ENCODE measurements at regions not wholly inside any gene's neighbourhood (a gene's known extent, or its start where the extent isn't known, plus 50 kb on each side); places are given as distances from the start of the nearest gene placed in this dataset.
A peak's percentile ranks its signal among the peaks of the same experiment; 100 is the strongest.

GRCh38 chr4:60019180-60019579, 1180.9 kb upstream of the ADGRL3 start:
- DNase-seq (ENCODE audit: low spot score): no peak

- DNase-seq (ENCODE audit: low spot score): no peak
Measured at GRCh38 chr4:60019946-60020345, 1180.2 kb upstream of the ADGRL3 start.

DNA sequence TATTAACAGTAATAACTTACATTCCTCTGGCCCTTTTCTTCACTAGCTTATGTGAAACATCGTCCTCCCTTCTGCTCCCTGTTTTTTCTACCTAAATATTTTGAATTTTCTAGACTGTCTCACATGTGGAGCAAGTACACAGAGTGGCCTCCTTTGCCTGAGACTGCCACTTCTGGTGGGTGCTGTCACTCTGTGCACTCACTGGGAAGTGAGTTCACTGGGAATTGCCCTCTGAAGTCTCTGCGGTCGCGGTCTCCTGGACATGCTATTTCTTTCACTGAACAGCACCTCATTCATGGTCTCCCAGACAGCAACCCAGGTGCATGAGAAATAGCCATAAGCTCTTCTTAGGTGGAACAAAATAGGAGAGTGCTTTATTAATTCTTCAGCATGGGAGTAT, 1179.7 kb upstream of the ADGRL3 start:
- DNase-seq (ENCODE audit: low spot score): no peak

- no peak for DNase-seq (ENCODE audit: low spot score)
Measured at GRCh38 chr4:60033826-60034225, 1166.3 kb upstream of the ADGRL3 start.

DNA sequence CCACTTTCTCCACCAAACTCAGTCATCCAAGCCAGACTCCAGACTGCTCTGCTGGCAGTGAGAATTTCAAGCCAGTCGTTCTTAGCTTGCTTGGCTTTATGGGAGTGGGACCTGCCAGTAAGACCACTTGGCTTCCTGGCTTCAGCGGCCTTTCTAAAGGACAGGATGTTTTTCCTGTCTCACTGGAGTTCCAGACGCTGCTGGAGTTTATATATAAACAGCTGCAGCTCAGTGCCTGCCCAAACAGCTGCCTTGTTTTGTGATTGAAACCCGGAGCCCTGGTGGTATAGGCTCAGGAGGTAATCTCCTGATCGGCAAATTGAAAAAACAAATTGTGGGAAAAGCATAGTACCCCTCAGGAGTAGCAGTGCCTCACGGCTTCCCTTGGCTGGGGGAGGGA, 1165.8 kb upstream of the ADGRL3 start:
- DNase-seq (ENCODE audit: low spot score): no peak

DNA sequence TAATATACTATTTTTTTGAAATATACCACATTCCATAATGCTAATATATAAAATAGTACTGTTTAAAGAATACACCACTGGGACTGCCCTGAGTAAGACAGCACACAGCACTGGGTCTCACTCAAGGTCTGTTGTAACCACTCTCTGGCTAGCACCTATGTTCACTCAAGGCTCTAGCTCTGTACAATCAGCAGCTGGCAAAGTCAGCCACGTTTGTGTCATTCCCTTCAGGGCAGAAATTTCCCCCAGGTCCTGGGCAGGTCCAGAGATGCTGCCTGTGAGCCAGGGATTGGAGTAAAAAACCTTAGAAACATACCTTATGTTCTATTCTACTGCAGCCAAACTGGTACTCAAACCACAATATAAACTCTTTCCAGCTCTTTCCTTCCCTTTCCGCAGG, 1160.2 kb upstream of the ADGRL3 start:
- DNase-seq (ENCODE audit: low spot score): no peak

GRCh38 chr4:60042231-60042652, 1157.9 kb upstream of the ADGRL3 start:
- no peak for DNase-seq (ENCODE audit: low spot score)

DNA sequence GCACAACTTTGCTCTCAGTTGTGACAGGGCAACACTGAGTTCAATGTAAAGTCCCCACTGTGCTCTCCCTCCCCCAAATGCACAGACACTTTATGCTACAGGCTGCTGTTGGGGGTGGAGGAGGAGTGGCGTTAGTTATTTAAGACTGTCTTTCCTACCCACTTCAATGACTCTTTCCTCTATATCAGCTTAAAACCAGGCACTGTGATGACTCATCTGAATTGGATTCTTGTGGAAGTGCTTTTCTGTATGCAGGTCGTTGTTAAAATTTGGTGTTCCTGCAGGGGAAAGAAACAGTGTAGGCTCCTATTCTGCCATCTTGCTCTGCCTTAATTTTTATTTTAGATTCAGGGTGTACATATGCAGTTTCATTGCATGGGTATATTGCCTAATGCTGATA, 1157.2 kb upstream of the ADGRL3 start:
- no peak for DNase-seq (ENCODE audit: low spot score)

GRCh38 chr4:60078984-60079383, 1121.1 kb upstream of the ADGRL3 start:
- no peak for DNase-seq (ENCODE audit: low spot score)

GRCh38 chr4:60081839-60082238, 1118.3 kb upstream of the ADGRL3 start:
- no peak for DNase-seq (ENCODE audit: low spot score)

DNA sequence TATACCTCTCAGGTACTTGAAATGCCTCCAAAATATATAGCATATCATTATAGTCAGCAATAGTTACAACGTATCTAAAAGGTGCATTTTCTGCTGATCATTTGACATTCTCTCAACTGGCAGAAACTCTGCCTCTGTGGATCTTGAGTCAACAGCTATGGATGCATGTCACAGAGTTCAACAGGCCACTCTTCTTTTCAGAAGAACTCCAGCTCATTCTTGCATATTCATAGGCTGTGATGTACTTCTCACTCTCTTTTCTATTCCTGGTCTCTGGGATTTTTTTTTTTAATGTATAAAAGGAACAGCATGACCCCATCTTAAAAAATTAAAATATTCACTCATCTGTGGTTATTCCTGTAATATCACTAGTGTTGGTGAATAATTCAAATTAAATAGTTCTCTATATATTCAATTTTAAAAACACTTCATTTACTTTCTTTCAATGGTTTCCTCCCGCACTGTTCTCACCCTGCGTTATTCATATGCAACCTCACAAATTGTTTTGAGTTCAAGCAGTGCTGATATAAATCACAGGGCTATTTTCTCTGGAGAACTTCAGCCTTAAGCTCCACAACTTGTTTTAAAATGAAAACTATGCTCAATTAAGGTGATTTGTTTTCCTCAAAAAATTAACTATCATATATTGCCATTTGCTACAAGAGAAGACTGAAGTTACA, 1111.2 kb upstream of the ADGRL3 start:
- DNase-seq (ENCODE audit: low spot score): no peak

GRCh38 chr4:60089546-60090273, 1110.4 kb upstream of the ADGRL3 start:
- no peak for DNase-seq (ENCODE audit: low spot score)

- DNase-seq (ENCODE audit: low spot score): no peak
Measured at GRCh38 chr4:60096676-60097075, 1103.5 kb upstream of the ADGRL3 start.

- no peak for DNase-seq (ENCODE audit: low spot score)
Measured at GRCh38 chr4:60116592-60116991, 1083.5 kb upstream of the ADGRL3 start.

DNA sequence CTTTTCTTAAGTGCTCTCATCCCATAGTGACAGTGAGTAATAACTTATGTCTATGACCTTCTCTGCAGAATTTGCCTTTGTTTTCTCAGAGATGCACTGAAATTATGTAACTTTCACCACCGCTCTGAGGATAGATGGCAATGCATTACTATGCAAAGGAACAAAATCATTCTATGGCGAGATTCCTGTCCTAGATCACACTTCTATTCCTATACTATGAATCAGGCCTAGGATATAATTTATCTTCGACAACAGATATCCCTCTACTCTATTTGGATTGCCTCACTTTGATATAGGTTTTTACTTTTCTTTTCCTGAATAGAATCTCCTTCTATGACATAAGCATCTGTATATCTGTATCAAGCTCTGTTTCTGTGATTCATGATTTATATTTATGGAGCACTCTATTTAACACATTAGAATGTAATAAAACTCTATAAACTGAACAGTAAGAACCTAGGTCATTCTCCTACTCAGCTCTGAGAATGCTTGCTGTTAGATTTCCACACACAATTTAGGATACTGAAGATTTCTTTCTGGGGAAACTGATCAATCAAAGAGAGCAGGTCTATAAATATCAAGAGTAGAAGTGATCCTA, 1082.3 kb upstream of the ADGRL3 start:
- no peak for DNase-seq (ENCODE audit: low spot score)

- no peak for DNase-seq (ENCODE audit: low spot score)
Measured at GRCh38 chr4:60122820-60123219, 1077.3 kb upstream of the ADGRL3 start.

DNA sequence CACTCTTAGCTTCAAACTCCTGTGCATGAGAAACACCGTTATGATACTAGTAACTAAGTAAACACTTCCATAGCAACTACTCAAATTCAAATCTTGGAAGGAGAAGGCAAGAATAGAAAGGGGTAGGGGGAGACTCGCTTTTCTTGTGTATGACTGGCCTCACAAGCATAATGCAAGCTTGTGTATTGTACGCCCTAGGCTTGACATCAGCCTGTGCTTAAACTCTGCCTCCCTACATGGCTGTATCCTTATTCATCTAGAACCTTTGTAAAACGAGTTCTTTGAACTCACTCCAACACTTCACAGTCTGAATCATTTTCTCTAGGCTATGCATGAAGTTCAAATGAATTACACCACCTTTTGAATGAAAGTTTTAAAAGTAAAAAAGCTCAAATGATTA, 1071.2 kb upstream of the ADGRL3 start:
- no peak for DNase-seq (ENCODE audit: low spot score)

GRCh38 chr4:60129740-60130139, 1070.4 kb upstream of the ADGRL3 start:
- no peak for DNase-seq (ENCODE audit: low spot score)

GRCh38 chr4:60133375-60133774, 1066.8 kb upstream of the ADGRL3 start:
- peak; percentile 1 for DNase-seq (ENCODE audit: low spot score)

- DNase-seq (ENCODE audit: low spot score): no peak
Measured at GRCh38 chr4:60134099-60134498, 1066.0 kb upstream of the ADGRL3 start.

GRCh38 chr4:60155088-60155487, 1045.0 kb upstream of the ADGRL3 start:
- DNase-seq (ENCODE audit: low spot score): no peak

DNA sequence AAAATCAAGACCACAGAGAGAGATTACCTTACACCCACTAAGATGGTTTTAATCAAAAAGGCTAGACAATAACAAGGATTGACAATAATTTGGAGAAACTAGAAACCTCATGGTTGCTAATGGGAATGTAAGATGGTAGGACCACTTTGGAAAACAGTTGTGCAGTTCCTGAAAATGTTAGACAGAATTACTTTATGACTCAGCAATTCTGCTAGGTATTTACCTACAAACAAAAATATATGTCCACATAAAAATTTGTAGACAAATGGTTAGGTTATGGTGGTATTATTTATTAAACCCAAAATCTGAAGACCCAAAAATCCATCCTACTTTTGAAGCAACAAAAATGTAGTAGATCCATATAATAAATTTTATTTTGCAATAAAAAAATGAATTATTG, 1027.0 kb upstream of the ADGRL3 start:
- DNase-seq (ENCODE audit: low spot score): no peak

DNA sequence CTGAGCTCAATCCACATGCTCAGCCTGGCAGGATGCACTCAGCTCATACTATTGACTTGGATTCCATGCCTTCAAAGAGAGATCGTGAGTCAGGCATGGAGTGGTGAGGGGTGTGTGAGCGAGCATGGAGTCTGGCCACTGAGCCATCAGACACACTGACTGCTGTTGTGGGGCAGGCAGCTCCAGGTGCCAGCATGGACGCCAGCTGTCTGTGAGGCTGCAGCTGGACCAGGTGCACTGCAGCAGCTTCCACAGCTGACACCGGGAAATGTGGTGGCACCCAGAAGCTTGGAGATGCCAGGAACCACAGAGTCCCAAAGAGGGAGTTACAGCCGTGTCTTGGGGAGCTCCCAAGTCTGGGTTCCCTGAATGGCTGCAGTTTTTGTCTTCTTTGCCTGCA, 1026.4 kb upstream of the ADGRL3 start:
- DNase-seq (ENCODE audit: low spot score): no peak

Data from AG08395 (cell line).